ENCODE measurements at regions not wholly inside any gene's neighbourhood (a gene's known extent, or its start where the extent isn't known, plus 50 kb on each side); places are given as distances from the start of the nearest gene placed in this dataset.

GRCh38 chr16:60404401-60404800 lies 1631.8 kb downstream of the CDH8 start:
- no peak for TF ChIP-seq CTCF (IDR thresholded peaks at IDR 0.05)
- no peak for TF ChIP-seq POLR2AphosphoS5 (IDR thresholded peaks at IDR 0.05)

Measured in upper lobe of left lung (tissue), 4 donors.